Epithelial cell of esophagus (primary cell): ENCODE measurements at regions not wholly inside any gene's neighbourhood (a gene's known extent, or its start where the extent isn't known, plus 50 kb on each side); places are given as distances from the start of the nearest gene placed in this dataset.
"Not testable (repeated sequence)": the region's sequence is repeated elsewhere in the genome, so short reads cannot be mapped to it uniquely, and the experiment has no call there.

ENCODE experiments used
- DNase-seq: peaks from one replicate; pipeline ENCODE4 v3.0.0; 2010; ENCODE audit warnings: low read depth
- H3K4me3 ChIP-seq: 2 replicates; pipeline ENCODE4 v1.5.1; 2011; ENCODE audit warnings: mild to moderate bottlenecking, low read length, control low read depth
- CTCF ChIP-seq: IDR thresholded peaks from 2 replicates; pipeline ENCODE4 v1.5.1; 2011; ENCODE audit warnings: low read depth, mild to moderate bottlenecking, low read length, control low read depth, inconsistent platforms; ENCODE audit not compliant: insufficient read depth; ENCODE audit errors: missing control alignments

- no peak for TF ChIP-seq CTCF
- DNase-seq, result no peak
- no peak overlapping the region for H3K4me3 ChIP-seq
These were observed 54.0 kb downstream of the MAP10 start for GRCh38 chr1:232859216-232859615.

DNA sequence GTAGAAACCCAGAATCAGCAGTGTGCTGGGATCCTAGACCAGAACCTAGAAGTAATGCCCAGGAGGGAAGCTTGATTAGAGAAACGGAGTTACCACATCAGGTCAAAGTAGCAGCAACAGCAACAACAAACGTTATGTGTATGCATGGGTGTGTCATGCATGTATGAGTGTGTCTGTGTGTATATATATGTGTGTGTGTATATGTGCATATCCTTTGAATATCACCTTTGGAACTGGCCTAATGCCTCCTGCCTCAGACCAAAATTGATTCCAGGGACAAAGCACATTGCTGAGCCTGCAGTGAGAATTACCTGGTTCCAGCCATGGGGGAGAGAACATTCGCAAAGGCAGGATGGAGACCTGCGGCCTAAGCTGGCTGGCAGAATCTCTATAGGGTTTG lies 55.9 kb downstream of the MAP10 start:
- DNase-seq, result no peak
- no peak for TF ChIP-seq CTCF
- no peak overlapping the region for H3K4me3 ChIP-seq

GRCh38 chr1:232863544-232864275 lies 58.5 kb downstream of the MAP10 start:
- no peak overlapping the region for H3K4me3 ChIP-seq
- no peak for DNase-seq
- no peak for TF ChIP-seq CTCF

GRCh38 chr1:232865102-232865931 lies 60.1 kb downstream of the MAP10 start:
- DNase-seq, result no peak
- TF ChIP-seq CTCF, result no peak
- no peak overlapping the region for H3K4me3 ChIP-seq

DNA sequence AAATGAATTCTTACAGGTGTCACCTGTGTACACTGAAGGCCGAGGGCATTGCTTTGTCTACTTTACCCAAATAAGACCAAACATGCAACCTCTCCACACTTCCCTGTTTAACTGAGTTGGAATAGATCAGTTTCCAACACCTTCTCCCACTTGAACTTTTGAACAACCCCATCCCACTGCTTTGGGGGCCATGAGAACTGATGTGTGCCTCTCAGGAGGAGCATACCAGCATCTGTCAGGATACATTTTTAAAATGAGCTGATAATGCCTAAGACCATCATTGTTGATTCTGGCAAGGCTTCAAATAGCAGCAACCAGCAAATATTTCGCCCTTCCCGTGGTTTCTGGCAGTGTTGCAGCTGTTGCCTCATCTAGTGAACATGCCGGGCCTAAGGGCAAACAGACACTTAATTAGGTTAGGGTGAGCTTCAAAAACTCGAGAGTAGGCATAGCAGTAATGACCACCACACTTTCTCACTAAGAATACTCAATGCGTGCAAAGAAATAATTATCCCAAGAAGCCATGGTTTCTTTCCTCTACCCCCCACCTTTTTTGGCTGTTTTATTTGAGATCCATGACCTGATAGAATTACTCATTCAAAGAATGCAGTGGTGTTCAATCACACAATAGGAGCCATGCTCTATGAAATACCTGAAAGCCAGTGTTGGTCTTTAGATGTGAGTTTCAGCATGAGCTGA lies 63.7 kb downstream of the MAP10 start:
- TF ChIP-seq CTCF, result no peak
- no peak overlapping the region for H3K4me3 ChIP-seq
- peak; percentile 91 for DNase-seq

DNA sequence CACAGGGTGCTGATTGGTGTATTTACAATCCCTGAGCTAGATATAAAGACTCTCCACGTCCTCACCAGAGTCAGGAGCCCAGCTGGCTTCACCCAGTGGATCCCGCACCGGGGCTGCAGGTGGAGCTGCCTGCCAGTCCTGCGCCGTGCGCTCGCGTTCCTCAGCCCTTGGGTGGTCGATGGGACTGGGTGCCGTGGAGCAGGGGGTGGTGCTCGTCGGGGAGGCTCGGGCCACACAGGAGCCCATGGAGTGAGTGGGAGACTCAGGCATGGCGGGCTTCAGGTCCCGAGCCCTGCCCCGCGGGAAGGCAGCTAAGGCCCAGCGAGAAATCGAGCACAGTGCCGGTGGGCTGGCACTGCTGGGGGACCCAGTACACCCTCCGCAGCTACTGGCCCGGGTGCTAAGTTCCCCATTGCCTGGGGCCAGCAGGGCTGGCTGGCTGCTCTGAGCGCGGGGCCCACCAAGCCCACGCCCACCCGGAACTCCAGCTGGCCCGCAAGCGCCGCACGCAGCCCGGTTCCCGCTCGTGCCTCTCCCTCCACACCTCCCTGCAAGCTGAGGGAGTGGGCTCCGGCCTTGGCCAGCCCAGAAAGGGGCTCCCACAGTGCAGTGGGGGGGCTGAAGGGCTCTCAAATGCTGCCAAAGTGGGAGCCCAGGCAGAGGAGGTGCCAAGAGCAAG lies 66.2 kb downstream of the MAP10 start:
- H3K4me3 ChIP-seq, DNase-seq: not testable (repeated sequence)

DNA sequence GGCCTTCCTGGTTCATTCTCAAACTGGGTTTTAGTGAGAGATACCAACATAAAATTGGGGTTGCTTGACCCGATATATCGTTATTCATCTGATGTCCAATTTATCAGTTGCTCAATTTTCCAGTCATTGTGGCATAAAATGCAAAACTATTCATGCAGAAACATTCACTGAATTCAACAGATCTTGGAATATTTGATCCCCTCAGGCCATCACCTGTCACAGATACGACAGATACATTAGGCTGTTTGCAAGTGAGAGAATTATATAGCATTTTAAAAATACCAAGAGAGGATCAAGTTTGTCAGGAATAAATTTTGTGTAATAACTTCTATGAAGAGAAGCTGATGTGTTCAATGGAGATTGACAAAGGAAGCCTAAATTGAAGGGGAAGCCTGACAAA lies 67.1 kb downstream of the MAP10 start:
- no peak overlapping the region for H3K4me3 ChIP-seq
- TF ChIP-seq CTCF, result no peak
- no peak for DNase-seq
